AG10803 (cell line): ENCODE measurements at regions not wholly inside any gene's neighbourhood (a gene's known extent, or its start where the extent isn't known, plus 50 kb on each side); places are given as distances from the start of the nearest gene placed in this dataset.

Source experiments
- DNase-seq: peaks from one replicate; pipeline ENCODE4 v3.0.0; 2010; ENCODE audit warnings: low read depth
- H3K4me3 ChIP-seq: 2 replicates; pipeline ENCODE4 v1.5.1; 2011; ENCODE audit warnings: mild to moderate bottlenecking, low read length, control low read depth
- TF ChIP-seq, protein P1 (sequence below): conservative IDR thresholded peaks from 2 replicates; pipeline ENCODE4 v1.5.1; 2011; ENCODE audit warnings: mild to moderate bottlenecking, low read length, control low read depth, inconsistent platforms

DNA sequence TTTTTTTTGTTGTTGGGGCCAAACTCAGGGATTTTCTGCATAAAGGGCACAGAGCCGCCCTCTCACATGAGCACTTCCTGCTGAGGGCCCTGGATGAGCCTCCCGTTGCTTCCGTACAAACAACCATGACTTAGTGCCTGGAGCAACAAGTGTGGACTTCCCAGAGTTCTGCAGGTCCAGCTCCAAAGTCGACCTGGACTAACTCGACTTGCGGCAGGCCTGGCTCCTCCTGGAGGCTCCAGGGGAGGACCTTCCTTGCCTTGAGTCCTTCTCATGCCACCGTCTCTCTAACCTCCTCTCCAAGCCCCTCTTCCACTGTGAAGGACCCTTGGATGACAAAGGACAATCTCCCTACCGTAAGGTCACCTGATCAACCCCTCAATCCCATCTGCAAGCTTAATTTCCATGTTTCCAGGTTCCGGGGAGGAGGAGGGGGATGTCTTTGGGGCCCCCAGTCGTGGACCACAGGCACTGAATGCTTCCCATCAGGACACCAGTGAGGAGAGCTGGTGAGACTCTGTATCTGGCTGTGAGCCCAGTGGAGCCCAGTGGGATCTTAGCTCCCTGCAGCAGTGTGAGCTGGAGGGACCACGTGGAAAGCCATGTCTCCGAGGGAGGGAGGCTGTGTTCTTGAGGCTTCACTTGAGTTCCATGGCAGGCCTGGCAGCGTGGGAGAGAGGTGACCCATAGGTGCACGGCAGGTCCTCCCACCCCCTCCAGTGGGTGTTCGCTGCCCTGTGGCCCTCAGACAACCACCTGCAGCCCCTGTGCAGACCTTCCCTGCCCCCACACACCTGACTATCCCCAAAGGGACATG, 199.5 kb upstream of the PPP2R2D start:
- TF ChIP-seq, protein P1, sequence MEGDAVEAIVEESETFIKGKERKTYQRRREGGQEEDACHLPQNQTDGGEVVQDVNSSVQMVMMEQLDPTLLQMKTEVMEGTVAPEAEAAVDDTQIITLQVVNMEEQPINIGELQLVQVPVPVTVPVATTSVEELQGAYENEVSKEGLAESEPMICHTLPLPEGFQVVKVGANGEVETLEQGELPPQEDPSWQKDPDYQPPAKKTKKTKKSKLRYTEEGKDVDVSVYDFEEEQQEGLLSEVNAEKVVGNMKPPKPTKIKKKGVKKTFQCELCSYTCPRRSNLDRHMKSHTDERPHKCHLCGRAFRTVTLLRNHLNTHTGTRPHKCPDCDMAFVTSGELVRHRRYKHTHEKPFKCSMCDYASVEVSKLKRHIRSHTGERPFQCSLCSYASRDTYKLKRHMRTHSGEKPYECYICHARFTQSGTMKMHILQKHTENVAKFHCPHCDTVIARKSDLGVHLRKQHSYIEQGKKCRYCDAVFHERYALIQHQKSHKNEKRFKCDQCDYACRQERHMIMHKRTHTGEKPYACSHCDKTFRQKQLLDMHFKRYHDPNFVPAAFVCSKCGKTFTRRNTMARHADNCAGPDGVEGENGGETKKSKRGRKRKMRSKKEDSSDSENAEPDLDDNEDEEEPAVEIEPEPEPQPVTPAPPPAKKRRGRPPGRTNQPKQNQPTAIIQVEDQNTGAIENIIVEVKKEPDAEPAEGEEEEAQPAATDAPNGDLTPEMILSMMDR: no peak
- no peak for DNase-seq
- H3K4me3 ChIP-seq: no peak overlapping the region

DNA sequence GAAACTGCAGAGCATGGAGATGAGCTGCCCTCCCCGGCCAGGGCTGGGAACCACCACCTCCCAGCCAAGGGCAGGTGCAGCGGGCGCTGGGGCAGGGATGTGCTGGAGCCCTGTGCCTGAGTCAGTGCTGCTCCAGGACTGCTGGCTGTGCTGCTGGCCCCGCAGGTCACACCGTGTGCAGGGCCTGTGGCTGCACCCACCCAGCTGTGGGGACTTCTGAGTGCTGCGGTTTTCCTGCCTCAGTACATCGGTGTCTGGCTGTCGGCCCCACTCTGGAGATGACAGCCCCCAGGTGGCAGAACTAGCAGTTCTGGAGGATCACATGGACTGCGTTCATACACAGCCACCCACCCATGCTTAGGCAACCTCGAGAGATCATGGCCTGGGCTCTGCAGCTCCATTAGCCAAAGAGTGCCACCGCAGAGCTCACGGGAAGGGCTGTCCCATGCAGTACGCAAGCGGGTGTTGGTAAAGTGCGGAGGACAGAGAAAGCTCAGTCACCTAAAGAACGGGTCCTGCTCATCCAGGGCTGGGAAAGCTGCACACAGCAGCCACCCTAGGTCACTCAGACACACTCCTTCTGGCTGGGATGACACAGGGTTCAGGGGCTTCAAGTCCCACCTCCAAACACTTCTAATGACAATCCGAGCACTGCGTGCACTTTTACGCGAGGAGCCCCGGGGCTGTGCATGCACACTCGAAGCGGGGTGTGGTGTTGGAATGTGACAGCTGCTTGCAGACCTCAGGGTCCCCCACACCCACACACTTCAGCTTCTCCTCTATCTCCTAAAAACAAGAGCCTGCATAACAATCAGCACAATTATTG, 198.1 kb upstream of the PPP2R2D start:
- H3K4me3 ChIP-seq: no peak overlapping the region
- TF ChIP-seq, protein P1: no peak
- no peak for DNase-seq

DNA sequence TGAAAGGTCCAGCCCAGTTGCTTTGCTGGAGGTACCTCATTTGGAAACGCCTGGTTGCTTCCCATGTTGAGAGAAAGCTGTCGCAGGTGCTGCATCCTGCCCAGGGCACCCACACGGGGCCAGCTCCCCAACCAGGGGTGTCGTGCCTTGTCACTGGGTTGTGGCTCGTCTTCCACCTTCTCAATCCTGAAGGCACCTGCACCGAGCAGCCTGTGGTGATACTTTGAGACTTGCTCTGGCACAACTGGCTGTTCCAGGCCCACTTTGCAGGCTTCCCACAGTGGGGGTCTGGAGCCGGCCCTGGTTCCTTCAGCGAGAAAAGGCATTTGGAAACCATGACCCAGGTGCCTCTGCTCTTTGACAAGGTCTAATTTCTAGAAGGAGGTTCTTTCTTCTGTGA, 197.3 kb upstream of the PPP2R2D start:
- TF ChIP-seq, protein P1: no peak
- DNase-seq: no peak
- H3K4me3 ChIP-seq: no peak overlapping the region

DNA sequence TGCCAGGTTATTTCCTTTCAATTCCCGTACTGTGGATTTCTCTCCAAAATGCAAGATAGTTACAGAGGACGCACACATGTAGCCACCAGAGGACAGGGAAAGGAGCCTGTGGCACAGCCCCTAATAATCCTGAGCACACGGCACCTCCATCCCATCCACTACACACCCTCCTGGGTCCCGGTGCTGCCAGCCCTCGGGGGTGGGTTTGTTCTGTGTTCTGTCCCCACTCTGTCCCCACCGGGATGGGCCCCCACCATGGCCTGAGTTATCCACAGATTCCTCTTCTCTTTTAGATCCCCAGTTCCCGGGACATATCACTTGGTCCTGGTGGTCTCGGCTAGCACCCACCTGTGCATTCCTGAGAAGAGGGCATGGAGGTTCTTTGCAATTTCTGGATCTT, 196.9 kb upstream of the PPP2R2D start:
- no peak for DNase-seq
- TF ChIP-seq, protein P1: no peak
- H3K4me3 ChIP-seq: no peak overlapping the region

DNA sequence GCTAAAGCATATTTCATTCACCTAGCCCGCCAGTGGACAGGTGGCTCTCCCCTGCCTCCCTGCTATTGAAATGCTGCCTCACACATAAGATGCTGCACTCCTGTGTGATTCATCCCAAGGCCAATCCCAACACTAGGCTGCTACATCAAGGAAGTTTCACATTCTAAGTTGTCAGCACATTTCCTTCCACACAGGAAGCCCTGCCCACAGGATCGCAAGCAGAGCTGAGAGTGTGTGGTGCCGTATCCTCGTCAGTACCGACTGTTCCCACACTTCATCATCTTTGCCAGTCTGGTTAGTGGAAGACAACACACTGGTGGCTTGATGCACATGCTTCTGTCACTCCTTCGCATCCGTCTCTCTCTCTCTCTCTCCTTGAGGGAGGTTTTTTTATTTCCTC, 194.3 kb upstream of the PPP2R2D start:
- H3K4me3 ChIP-seq: no peak overlapping the region
- no peak for DNase-seq
- TF ChIP-seq, protein P1: no peak

DNA sequence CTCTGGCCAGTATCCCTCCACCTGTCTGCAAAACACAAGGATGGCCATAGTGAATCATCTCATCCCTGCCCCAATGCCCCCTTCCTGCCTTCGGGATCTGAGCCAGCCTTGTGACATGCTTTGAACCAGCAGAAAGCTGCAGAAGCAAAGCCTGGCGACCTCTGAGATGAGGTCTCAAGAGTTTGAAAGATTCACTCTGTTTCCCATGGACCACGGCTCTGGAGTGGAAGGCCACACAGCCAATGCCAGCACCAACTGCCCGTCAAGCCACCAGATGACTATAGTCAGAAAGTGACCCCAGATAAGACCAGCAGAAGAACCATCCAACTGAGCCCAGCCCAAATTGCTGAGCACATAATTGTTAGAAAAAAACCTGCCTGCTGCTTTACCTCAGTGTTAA, 193.9 kb upstream of the PPP2R2D start:
- H3K4me3 ChIP-seq: no peak overlapping the region
- TF ChIP-seq, protein P1: no peak
- DNase-seq: no peak
